GM23338 (cell line): ENCODE measurements at regions not wholly inside any gene's neighbourhood (a gene's known extent, or its start where the extent isn't known, plus 50 kb on each side); places are given as distances from the start of the nearest gene placed in this dataset.

Source experiments
- ATAC-seq: fragments of 200-7000 bp; cut with Tn5 transposase; 3 replicates; pipeline ENCODE4 v1.9.1; 2020
- DNase-seq: peaks from one replicate; pipeline ENCODE4 v3.0.0-alpha.2; 2015; ENCODE audit warnings: low spot score
- H2AFZ ChIP-seq: fragments of 200-600 bp; sonication (generic); 2 replicates; pipeline ENCODE4 v1.8.0; 2016; ENCODE audit warnings: antibody characterized with exemption, mild to moderate bottlenecking, moderate library complexity
- H3F3A ChIP-seq: fragments of 200-600 bp; sonication (generic); replicated peaks from 2 replicates; pipeline ENCODE4 v1.8.0; 2017; ENCODE audit warnings: antibody characterized with exemption, mixed run types, low read depth
- H3K27ac ChIP-seq: fragments of 200-600 bp; sonication (generic); 2 replicates; pipeline ENCODE4 v1.6.1; 2016; ENCODE audit warnings: low read depth
- H3K27me3 ChIP-seq: fragments of 200-600 bp; sonication (generic); 2 replicates; pipeline ENCODE4 v1.8.0; 2016; ENCODE audit warnings: mild to moderate bottlenecking, mixed run types, moderate library complexity; ENCODE audit not compliant: insufficient read depth
- H3K36me3 ChIP-seq: fragments of 200-600 bp; sonication (generic); 2 replicates; pipeline ENCODE4 v1.8.0; 2016; ENCODE audit warnings: mild to moderate bottlenecking; ENCODE audit not compliant: insufficient read depth
- H3K4me1 ChIP-seq: fragments of 200-600 bp; sonication (generic); 2 replicates; pipeline ENCODE4 v1.8.0; 2016; ENCODE audit warnings: mild to moderate bottlenecking, moderate library complexity; ENCODE audit not compliant: insufficient read depth
- H3K4me2 ChIP-seq: fragments of 200-600 bp; sonication (generic); 2 replicates; pipeline ENCODE4 v1.7.1; 2017; ENCODE audit warnings: mixed run types
- H3K4me3 ChIP-seq: fragments of 200-600 bp; sonication (generic); 2 replicates; pipeline ENCODE4 v1.6.1; 2016; ENCODE audit warnings: mixed run types
- H3K79me2 ChIP-seq: fragments of 200-600 bp; sonication (generic); replicated peaks from 2 replicates; pipeline ENCODE4 v1.8.0; 2017; ENCODE audit warnings: mild to moderate bottlenecking; ENCODE audit not compliant: insufficient read depth
- H3K9me2 ChIP-seq: fragments of 200-600 bp; sonication (generic); 2 replicates; pipeline ENCODE4 v1.8.0; 2017; ENCODE audit not compliant: insufficient read depth
- H4K20me1 ChIP-seq: fragments of 200-600 bp; sonication (generic); replicated peaks from 2 replicates; pipeline ENCODE4 v1.8.0; 2017; ENCODE audit warnings: mild to moderate bottlenecking; ENCODE audit not compliant: insufficient read depth
- H3K27ac Mint-ChIP-seq: 2 replicates; pipeline ENCODE4 v1.8.0; 2020; ENCODE audit warnings: inconsistent platforms, mild to moderate bottlenecking, moderate library complexity, mixed read lengths
- H3K27me3 Mint-ChIP-seq: 3 replicates; pipeline ENCODE4 v1.8.0; 2022; ENCODE audit warnings: low read depth, mild to moderate bottlenecking, moderate library complexity, mixed read lengths, inconsistent platforms; ENCODE audit not compliant: insufficient read depth, poor library complexity
- H3K36me3 Mint-ChIP-seq: 3 replicates; pipeline ENCODE4 v1.8.0; 2021; ENCODE audit warnings: low read depth, mild to moderate bottlenecking, inconsistent platforms, moderate library complexity, mixed read lengths
- H3K4me1 Mint-ChIP-seq: 3 replicates; pipeline ENCODE4 v1.8.0; 2020; ENCODE audit warnings: mild to moderate bottlenecking, inconsistent platforms, mixed read lengths
- H3K4me3 Mint-ChIP-seq: 3 replicates; pipeline ENCODE4 v1.8.0; 2021; ENCODE audit warnings: moderate library complexity, mild to moderate bottlenecking, inconsistent platforms, mixed read lengths
- H3K9me3 Mint-ChIP-seq: 3 replicates; pipeline ENCODE4 v1.8.0; 2020; ENCODE audit warnings: moderate library complexity, mild to moderate bottlenecking, inconsistent platforms, mixed read lengths
- CREB1 ChIP-seq: fragments of 250-450 bp; sonication (Bioruptor Pico); IDR thresholded peaks from 2 replicates; pipeline ENCODE4 v1.5.0; 2020; ENCODE audit warnings: low read depth, mild to moderate bottlenecking, moderate library complexity
- EZH2 ChIP-seq: fragments of 200-600 bp; sonication (generic); IDR thresholded peaks from one replicate; pipeline ENCODE4 v1.8.0; 2017; ENCODE audit warnings: antibody characterized with exemption, mild to moderate bottlenecking, low read depth; ENCODE audit not compliant: unreplicated experiment
- EZH2phosphoT487 ChIP-seq: fragments of 200-600 bp; sonication (generic); IDR thresholded peaks from one replicate; pipeline ENCODE4 v1.8.1; 2018; ENCODE audit warnings: antibody characterized with exemption; ENCODE audit not compliant: unreplicated experiment
- JUNB ChIP-seq: IDR thresholded peaks from one replicate; pipeline ENCODE4 v1.6.1; 2016; ENCODE audit warnings: antibody characterized with exemption; ENCODE audit not compliant: unreplicated experiment
- POLR2AphosphoS5 ChIP-seq: IDR thresholded peaks from 2 replicates; pipeline ENCODE4 v1.6.1; 2016; ENCODE audit warnings: antibody characterized with exemption, low read depth
- STAT1 ChIP-seq: IDR thresholded peaks from one replicate; pipeline ENCODE4 v1.6.1; 2016; ENCODE audit warnings: antibody characterized with exemption; ENCODE audit not compliant: unreplicated experiment
- ZNF114 ChIP-seq: fragments of 250-450 bp; sonication (Bioruptor Pico); IDR thresholded peaks from 2 replicates; pipeline ENCODE4 v1.5.0; 2020; ENCODE audit warnings: mild to moderate bottlenecking, moderate library complexity
- ZNF331 ChIP-seq: fragments of 250-450 bp; sonication (Bioruptor Pico); IDR thresholded peaks from 2 replicates; pipeline ENCODE4 v1.5.0; 2020; ENCODE audit warnings: low read depth, mild to moderate bottlenecking, moderate library complexity
- TF ChIP-seq, protein P1 (sequence below): IDR thresholded peaks from one replicate; pipeline ENCODE4 v1.6.1; 2018; ENCODE audit warnings: antibody characterized with exemption; ENCODE audit not compliant: unreplicated experiment
- TF ChIP-seq, protein P2 (sequence below): fragments of 250-450 bp; sonication (Bioruptor Pico); IDR thresholded peaks from 2 replicates; pipeline ENCODE4 v1.5.0; 2020; ENCODE audit warnings: mild to moderate bottlenecking, moderate library complexity
- TF ChIP-seq, protein P3 (sequence below), 2 experiments: fragments of 200-600 bp in 1 of 2; sonication (generic) in 1 of 2; conservative IDR thresholded peaks; 2 replicates each; pipeline versions ENCODE4 v1.5.1 to v1.6.1; 2016 to 2017; ENCODE audit warnings: antibody characterized with exemption in 2 of 2, low read depth in 2 of 2, mild to moderate bottlenecking in 2 of 2, moderate library complexity in 1 of 2

DNA sequence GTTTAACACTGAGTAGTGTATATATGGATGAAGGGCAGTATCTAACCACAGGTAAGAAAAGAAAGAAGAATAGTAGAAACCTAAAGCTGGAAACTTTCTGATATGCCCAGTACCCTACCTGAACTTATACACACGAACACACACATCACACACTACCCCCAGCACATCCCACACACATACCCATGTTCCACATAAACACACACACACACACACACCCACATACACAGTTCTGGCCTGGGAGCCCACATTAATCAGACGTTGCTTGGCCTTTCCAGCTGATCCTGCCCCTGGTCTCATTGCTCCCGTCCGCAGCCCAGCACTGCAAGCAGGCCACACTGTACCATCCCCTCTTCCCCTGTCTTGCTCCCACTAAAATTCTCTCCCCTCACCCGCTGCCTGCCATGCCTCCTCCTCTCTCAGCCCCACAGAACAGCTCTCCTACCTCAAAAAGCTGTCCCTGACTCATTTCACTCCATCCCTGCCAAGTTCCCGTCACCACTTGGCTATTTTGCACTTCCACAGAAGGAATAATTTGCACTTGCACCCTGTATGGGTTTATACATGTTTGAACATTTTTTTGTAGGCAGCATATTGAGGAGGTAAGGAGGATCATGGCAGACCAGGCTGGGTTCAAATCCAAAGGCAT is 185.8 kb upstream of the PPP2R3A start:
- Mint-ChIP-seq H3K27me3 (peaks cover 2% of the 10 kb centered on the region), H3K36me3 (no peaks in the 10 kb centered on the region), H3K4me1 (no peaks in the 10 kb centered on the region; the same call in 1 of the 3 replicates), H3K27ac (no peak overlapping the region), H3K9me3 (no peaks in the 10 kb centered on the region; the same call in 2 of the 3 replicates), H3K4me3 (no peak overlapping the region)
- Histone ChIP-seq H3K4me1 (no peaks in the 10 kb centered on the region), H3K4me3 (no peak overlapping the region), H2AFZ (no peak overlapping the region), H3K9me2 (peaks cover 23% of the 10 kb centered on the region), H3F3A (no peaks in the 10 kb centered on the region), H4K20me1 (no peaks in the 10 kb centered on the region), H3K27me3 (no peaks in the 10 kb centered on the region), H3K27ac (no peak overlapping the region), H3K36me3 (no peaks in the 10 kb centered on the region), H3K79me2 (no peaks in the 10 kb centered on the region), H3K4me2 (no peak overlapping the region)
- ATAC-seq (no peak), DNase-seq (no peak)
- no peak for TF ChIP-seq ZNF114 (CRISPR knock-in tag)
- TF ChIP-seq CREB1 (CRISPR knock-in tag) = no peak
- TF ChIP-seq ZNF331 (CRISPR knock-in tag) = no peak
- TF ChIP-seq, protein P1, sequence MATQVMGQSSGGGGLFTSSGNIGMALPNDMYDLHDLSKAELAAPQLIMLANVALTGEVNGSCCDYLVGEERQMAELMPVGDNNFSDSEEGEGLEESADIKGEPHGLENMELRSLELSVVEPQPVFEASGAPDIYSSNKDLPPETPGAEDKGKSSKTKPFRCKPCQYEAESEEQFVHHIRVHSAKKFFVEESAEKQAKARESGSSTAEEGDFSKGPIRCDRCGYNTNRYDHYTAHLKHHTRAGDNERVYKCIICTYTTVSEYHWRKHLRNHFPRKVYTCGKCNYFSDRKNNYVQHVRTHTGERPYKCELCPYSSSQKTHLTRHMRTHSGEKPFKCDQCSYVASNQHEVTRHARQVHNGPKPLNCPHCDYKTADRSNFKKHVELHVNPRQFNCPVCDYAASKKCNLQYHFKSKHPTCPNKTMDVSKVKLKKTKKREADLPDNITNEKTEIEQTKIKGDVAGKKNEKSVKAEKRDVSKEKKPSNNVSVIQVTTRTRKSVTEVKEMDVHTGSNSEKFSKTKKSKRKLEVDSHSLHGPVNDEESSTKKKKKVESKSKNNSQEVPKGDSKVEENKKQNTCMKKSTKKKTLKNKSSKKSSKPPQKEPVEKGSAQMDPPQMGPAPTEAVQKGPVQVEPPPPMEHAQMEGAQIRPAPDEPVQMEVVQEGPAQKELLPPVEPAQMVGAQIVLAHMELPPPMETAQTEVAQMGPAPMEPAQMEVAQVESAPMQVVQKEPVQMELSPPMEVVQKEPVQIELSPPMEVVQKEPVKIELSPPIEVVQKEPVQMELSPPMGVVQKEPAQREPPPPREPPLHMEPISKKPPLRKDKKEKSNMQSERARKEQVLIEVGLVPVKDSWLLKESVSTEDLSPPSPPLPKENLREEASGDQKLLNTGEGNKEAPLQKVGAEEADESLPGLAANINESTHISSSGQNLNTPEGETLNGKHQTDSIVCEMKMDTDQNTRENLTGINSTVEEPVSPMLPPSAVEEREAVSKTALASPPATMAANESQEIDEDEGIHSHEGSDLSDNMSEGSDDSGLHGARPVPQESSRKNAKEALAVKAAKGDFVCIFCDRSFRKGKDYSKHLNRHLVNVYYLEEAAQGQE = no peak
- TF ChIP-seq, protein P2, sequence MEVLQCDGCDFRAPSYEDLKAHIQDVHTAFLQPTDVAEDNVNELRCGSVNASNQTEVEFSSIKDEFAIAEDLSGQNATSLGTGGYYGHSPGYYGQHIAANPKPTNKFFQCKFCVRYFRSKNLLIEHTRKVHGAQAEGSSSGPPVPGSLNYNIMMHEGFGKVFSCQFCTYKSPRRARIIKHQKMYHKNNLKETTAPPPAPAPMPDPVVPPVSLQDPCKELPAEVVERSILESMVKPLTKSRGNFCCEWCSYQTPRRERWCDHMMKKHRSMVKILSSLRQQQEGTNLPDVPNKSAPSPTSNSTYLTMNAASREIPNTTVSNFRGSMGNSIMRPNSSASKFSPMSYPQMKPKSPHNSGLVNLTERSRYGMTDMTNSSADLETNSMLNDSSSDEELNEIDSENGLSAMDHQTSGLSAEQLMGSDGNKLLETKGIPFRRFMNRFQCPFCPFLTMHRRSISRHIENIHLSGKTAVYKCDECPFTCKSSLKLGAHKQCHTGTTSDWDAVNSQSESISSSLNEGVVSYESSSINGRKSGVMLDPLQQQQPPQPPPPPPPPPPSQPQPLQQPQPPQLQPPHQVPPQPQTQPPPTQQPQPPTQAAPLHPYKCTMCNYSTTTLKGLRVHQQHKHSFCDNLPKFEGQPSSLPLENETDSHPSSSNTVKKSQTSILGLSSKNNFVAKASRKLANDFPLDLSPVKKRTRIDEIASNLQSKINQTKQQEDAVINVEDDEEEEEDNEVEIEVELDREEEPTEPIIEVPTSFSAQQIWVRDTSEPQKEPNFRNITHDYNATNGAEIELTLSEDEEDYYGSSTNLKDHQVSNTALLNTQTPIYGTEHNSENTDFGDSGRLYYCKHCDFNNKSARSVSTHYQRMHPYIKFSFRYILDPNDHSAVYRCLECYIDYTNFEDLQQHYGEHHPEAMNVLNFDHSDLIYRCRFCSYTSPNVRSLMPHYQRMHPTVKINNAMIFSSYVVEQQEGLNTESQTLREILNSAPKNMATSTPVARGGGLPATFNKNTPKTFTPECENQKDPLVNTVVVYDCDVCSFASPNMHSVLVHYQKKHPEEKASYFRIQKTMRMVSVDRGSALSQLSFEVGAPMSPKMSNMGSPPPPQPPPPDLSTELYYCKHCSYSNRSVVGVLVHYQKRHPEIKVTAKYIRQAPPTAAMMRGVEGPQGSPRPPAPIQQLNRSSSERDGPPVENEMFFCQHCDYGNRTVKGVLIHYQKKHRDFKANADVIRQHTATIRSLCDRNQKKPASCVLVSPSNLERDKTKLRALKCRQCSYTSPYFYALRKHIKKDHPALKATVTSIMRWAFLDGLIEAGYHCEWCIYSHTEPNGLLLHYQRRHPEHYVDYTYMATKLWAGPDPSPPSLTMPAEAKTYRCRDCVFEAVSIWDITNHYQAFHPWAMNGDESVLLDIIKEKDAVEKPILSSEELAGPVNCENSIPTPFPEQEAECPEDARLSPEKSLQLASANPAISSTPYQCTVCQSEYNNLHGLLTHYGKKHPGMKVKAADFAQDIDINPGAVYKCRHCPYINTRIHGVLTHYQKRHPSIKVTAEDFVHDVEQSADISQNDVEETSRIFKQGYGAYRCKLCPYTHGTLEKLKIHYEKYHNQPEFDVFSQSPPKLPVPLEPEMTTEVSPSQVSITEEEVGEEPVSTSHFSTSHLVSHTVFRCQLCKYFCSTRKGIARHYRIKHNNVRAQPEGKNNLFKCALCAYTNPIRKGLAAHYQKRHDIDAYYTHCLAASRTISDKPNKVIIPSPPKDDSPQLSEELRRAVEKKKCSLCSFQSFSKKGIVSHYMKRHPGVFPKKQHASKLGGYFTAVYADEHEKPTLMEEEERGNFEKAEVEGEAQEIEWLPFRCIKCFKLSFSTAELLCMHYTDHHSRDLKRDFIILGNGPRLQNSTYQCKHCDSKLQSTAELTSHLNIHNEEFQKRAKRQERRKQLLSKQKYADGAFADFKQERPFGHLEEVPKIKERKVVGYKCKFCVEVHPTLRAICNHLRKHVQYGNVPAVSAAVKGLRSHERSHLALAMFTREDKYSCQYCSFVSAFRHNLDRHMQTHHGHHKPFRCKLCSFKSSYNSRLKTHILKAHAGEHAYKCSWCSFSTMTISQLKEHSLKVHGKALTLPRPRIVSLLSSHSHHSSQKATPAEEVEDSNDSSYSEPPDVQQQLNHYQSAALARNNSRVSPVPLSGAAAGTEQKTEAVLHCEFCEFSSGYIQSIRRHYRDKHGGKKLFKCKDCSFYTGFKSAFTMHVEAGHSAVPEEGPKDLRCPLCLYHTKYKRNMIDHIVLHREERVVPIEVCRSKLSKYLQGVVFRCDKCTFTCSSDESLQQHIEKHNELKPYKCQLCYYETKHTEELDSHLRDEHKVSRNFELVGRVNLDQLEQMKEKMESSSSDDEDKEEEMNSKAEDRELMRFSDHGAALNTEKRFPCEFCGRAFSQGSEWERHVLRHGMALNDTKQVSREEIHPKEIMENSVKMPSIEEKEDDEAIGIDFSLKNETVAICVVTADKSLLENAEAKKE (CRISPR knock-in tag) = no peak
- TF ChIP-seq EZH2phosphoT487 = no peak
- TF ChIP-seq EZH2 = no peak
- TF ChIP-seq STAT1 = no peak
- TF ChIP-seq POLR2AphosphoS5 = no peak
- TF ChIP-seq, protein P3, sequence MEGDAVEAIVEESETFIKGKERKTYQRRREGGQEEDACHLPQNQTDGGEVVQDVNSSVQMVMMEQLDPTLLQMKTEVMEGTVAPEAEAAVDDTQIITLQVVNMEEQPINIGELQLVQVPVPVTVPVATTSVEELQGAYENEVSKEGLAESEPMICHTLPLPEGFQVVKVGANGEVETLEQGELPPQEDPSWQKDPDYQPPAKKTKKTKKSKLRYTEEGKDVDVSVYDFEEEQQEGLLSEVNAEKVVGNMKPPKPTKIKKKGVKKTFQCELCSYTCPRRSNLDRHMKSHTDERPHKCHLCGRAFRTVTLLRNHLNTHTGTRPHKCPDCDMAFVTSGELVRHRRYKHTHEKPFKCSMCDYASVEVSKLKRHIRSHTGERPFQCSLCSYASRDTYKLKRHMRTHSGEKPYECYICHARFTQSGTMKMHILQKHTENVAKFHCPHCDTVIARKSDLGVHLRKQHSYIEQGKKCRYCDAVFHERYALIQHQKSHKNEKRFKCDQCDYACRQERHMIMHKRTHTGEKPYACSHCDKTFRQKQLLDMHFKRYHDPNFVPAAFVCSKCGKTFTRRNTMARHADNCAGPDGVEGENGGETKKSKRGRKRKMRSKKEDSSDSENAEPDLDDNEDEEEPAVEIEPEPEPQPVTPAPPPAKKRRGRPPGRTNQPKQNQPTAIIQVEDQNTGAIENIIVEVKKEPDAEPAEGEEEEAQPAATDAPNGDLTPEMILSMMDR (conservative IDR thresholded peaks at IDR 0.05; ENCODE audit: low read depth in 2 of 2) = no peak
- TF ChIP-seq JUNB = no peak
